ENCODE measurements at regions not wholly inside any gene's neighbourhood (a gene's known extent, or its start where the extent isn't known, plus 50 kb on each side); places are given as distances from the start of the nearest gene placed in this dataset.

- FAIRE-seq = no peak
- Histone ChIP-seq H3K4me2 (ENCODE audit: insufficient read depth, low read length) (no peak overlapping the region), H3K9ac (replicated peaks; ENCODE audit: extremely low read depth, insufficient read depth, low read length) (no peak overlapping the region), H3K4me1 (ENCODE audit: control insufficient read depth, extremely low read depth, insufficient read depth, low read length) (no peaks in the 10 kb centered on the region), H4K20me1 (replicated peaks; ENCODE audit: control insufficient read depth, extremely low read depth, insufficient read depth, low read length) (no peaks in the 10 kb centered on the region), H3K9me1 (replicated peaks; ENCODE audit: control insufficient read depth, extremely low read depth, insufficient read depth, low read length) (no peaks in the 10 kb centered on the region), H3K9me3 (replicated peaks; ENCODE audit: control insufficient read depth, insufficient read depth, low read length) (peaks cover 3% of the 10 kb centered on the region), H2AFZ (ENCODE audit: low read depth, low read length) (no peak overlapping the region), H3K27me3 (ENCODE audit: control insufficient read depth in 2 of 2, insufficient read depth in 2 of 2, low read length in 2 of 2) (peaks cover 0 to 2% of the 10 kb centered on the region in 2 experiments), H3K27ac (ENCODE audit: insufficient read depth, low read depth, low read length) (no peak overlapping the region), H3K79me2 (ENCODE audit: control insufficient read depth, insufficient read depth, low read length) (no peaks in the 10 kb centered on the region), H3K4me3 (replicated peaks in 1 of 3; ENCODE audit: insufficient read depth in 1 of 3, low read depth in 1 of 3, low read length in 3 of 3) (no peak overlapping the region), H3K36me3 (ENCODE audit: control insufficient read depth in 2 of 2, extremely low read depth in 1 of 2, insufficient read depth in 2 of 2, low read length in 2 of 2) (no peaks in the 10 kb centered on the region)
- ChIA-PET POLR2A (no interaction called here), CTCF (interaction anchor here (1.0 to 1.3 kb wide), 3 partner anchors 12 to 151 kb away, joined by 3 to 4 read pairs (median 4); no protein-coding TSS in a partner anchor)
- dilution Hi-C loops (cut with MboI; ENCODE audit: extremely low pct_ligation_motif_present, low sequenced_read_pairs) = no loop called here
- intact Hi-C loops (cut with micrococcal nuclease) = no loop called here
- DNase-seq (ENCODE audit: low read depth, low spot score) = no peak
- TF ChIP-seq CTCF (IDR thresholded peaks at IDR 0.05; ENCODE audit: extremely low read depth in 1 of 2, insufficient read depth in 1 of 2, low read depth in 1 of 2, low read length in 2 of 2) (peak; percentile 58 to 73), POLR2A (IDR thresholded peaks at IDR 0.05; ENCODE audit: low read depth, low read length) (no peak)
- no TSS peak for BruUV-seq (replicated peaks)
Observed at GRCh38 chr16:88287219-88287618, 95.5 kb upstream of the ZNF469 start.

- Histone ChIP-seq H3K36me3 (ENCODE audit: control insufficient read depth in 2 of 2, extremely low read depth in 1 of 2, insufficient read depth in 2 of 2, low read length in 2 of 2) (no peaks in the 10 kb centered on the region), H4K20me1 (replicated peaks; ENCODE audit: control insufficient read depth, extremely low read depth, insufficient read depth, low read length) (no peaks in the 10 kb centered on the region), H3K9me1 (replicated peaks; ENCODE audit: control insufficient read depth, extremely low read depth, insufficient read depth, low read length) (no peaks in the 10 kb centered on the region), H3K4me1 (ENCODE audit: control insufficient read depth, extremely low read depth, insufficient read depth, low read length) (no peaks in the 10 kb centered on the region), H3K79me2 (ENCODE audit: control insufficient read depth, insufficient read depth, low read length) (no peaks in the 10 kb centered on the region), H3K27me3 (ENCODE audit: control insufficient read depth in 2 of 2, insufficient read depth in 2 of 2, low read length in 2 of 2) (no peaks in the 10 kb centered on the region), H3K9ac (replicated peaks; ENCODE audit: extremely low read depth, insufficient read depth, low read length) (no peak overlapping the region), H3K4me2 (ENCODE audit: insufficient read depth, low read length) (no peak overlapping the region), H3K9me3 (replicated peaks; ENCODE audit: control insufficient read depth, insufficient read depth, low read length) (peaks cover 3% of the 10 kb centered on the region), H3K27ac (ENCODE audit: insufficient read depth, low read depth, low read length) (no peak overlapping the region), H2AFZ (ENCODE audit: low read depth, low read length) (no peak overlapping the region), H3K4me3 (replicated peaks in 1 of 3; ENCODE audit: insufficient read depth in 1 of 3, low read depth in 1 of 3, low read length in 3 of 3) (no peak overlapping the region)
- dilution Hi-C loops (cut with MboI; ENCODE audit: extremely low pct_ligation_motif_present, low sequenced_read_pairs) (no loop called here), intact Hi-C loops (cut with micrococcal nuclease) (no loop called here)
- CTCF ChIA-PET = no interaction called here
- BruUV-seq (replicated peaks) = no TSS peak
- DNase-seq (ENCODE audit: low read depth, low spot score) (no peak), FAIRE-seq (no peak)
- TF ChIP-seq EZH2 (IDR thresholded peaks at IDR 0.05; ENCODE audit: borderline replicate concordance, low read depth, low read length, severe bottlenecking) (no peak), GATA2 (IDR thresholded peaks at IDR 0.05; ENCODE audit: insufficient read depth, insufficient read length, low read depth, low read length) (no peak), CTCF (IDR thresholded peaks at IDR 0.05; ENCODE audit: extremely low read depth in 1 of 2, insufficient read depth in 1 of 2, low read depth in 1 of 2, low read length in 2 of 2) (no peak), MYC (IDR thresholded peaks at IDR 0.05; ENCODE audit: low read depth, low read length) (no peak), JUN (IDR thresholded peaks at IDR 0.05; ENCODE audit: borderline replicate concordance, insufficient read depth, insufficient read length, low read depth) (no peak), POLR2AphosphoS5 (IDR thresholded peaks at IDR 0.05; ENCODE audit: insufficient read depth, low read depth, low read length) (no peak), POLR2A (IDR thresholded peaks at IDR 0.05; ENCODE audit: low read depth, low read length) (no peak), FOS (IDR thresholded peaks at IDR 0.05; ENCODE audit: borderline replicate concordance, insufficient read depth, low read length) (no peak), MAX (IDR thresholded peaks at IDR 0.05; ENCODE audit: insufficient read depth, insufficient read length) (no peak)
- POLR2A ChIA-PET = no interaction called here
Observed at GRCh38 chr16:88288303-88288702, 94.5 kb upstream of the ZNF469 start.
